Stomach (tissue), 4 donors: ENCODE measurements at regions not wholly inside any gene's neighbourhood (a gene's known extent, or its start where the extent isn't known, plus 50 kb on each side); places are given as distances from the start of the nearest gene placed in this dataset.

Experiments
- EP300 ChIP-seq: sonication (generic); formaldehyde crosslinking; IDR thresholded peaks from one replicate; pipeline ENCODE4 v1.6.1; 2017; ENCODE audit warnings: antibody characterized with exemption
- POLR2A ChIP-seq, 4 donors: fragments of 450-650 bp; IDR thresholded peaks; one replicate each; pipeline ENCODE4 v1.6.1; 2016; ENCODE audit warnings: antibody characterized with exemption in 4 of 4, control low read depth in 2 of 4, mild to moderate bottlenecking in 1 of 4, moderate library complexity in 1 of 4

GRCh38 chr2:16036951-16037350 lies 96.6 kb downstream of the MYCN start:
- TF ChIP-seq EP300 (no peak), POLR2A (IDR thresholded peaks at IDR 0.05) (no peak)
